GM21529 (cell line): ENCODE measurements at regions not wholly inside any gene's neighbourhood (a gene's known extent, or its start where the extent isn't known, plus 50 kb on each side); places are given as distances from the start of the nearest gene placed in this dataset.
"Not testable (repeated sequence)": the region's sequence is repeated elsewhere in the genome, so short reads cannot be mapped to it uniquely, and the experiment has no call there.

Source experiments
- ATAC-seq: cut with Tn5 transposase; IDR thresholded peaks from one replicate; pipeline ENCODE4 v1.9.1; 2021; ENCODE audit not compliant: unreplicated experiment

DNA sequence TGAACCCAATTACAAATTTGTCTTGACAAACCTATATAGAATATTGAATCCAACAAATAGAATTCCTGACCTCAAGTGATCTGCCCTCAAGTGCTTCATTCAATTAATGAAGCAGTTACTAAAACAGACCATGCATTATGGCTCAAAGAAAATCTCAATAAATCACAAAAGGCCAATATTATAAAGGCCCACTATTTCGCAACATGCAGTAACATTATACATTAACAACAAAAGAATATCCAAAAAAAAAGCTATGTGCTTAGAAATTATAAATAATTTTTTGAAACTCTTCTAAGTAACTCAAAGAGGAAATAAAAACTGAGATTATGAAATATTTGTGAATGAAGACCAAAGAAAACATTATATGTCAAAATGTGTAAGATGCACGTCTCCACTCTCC is 177.7 kb downstream of the ZNF674 start:
- ATAC-seq = no peak

DNA sequence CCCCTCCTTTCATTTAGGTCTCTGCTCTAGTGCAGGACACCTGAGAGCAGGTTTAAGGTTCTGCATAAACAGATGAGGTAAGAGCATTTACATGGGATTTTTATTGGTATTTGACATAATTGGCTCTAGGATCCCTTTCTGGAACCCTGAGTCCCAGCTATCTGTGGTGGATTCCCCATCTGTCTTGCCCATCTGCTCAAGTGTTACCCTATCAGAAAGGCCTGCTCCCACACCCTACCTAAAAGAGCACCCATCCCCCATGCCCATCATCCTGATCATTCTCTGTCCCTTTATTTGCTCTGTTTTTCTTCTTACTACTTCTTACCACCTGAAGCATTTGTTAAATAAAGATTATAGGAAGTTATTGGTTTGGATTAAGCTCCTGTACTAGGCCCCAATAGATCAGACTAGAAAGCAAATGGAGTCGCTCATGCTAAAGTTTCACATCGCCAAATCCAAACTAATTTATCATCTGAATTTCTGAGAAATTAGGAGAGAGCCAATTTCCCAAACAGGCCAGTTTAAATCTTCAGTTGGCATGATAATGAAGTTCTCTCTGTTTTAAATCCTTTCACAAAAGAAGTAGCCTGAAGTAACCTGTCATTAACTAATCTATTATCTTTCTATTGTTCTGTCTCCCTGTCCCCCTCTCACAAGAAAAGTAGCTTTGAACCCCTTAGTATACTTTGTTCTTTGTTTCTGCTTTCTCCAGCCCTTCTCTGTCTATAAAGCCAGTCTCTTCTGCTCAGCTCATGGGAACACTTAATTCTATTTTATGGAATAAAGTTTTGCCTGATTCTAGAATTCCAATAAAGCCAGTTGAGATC is 178.6 kb downstream of the ZNF674 start:
- no peak for ATAC-seq

DNA sequence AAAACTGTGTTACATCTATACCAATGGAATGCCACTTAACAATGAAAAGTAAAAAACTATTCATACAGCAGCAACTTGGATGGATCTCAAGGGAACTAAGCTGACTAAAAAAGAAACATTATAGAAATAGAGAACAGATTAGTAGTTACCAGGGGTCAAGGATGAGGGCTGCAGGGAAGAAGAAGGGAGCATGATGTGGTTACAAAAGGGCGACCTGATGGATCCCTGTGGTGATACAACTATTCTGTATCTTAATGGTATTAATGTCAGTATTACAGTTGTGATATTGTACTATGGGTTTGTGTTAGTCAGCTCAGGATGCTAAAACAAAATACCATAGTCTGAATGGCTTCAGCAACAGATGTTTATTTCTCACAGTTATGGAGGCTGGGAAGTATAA is 190.7 kb downstream of the ZNF674 start:
- no peak for ATAC-seq

- no peak for ATAC-seq
Observed at GRCh38 chrX:46341767-46342322, 203.4 kb downstream of the ZNF674 start.

- ATAC-seq = no peak
Observed at GRCh38 chrX:46340696-46341095, 204.5 kb downstream of the ZNF674 start.

- ATAC-seq = no peak
Observed at GRCh38 chrX:46333550-46333949, 211.7 kb downstream of the ZNF674 start.

DNA sequence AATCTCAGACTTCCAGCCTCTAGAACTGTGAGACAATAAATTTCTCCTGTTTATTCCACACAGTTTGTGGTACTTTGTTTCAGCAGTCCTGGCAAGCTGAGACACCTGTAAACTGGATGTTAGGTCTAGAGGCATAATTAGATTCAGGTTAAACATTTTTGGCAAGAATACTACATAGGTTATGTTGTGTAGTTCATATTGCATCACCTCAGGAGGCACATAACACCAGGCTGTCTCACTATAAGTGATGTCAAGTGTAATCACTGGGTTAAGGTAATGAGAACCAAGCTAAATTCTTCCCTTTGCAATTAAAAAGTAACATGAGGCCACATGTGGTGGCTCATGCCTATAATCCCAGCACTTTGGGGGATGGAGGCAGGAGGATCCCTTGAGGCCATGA is 214.2 kb downstream of the ZNF674 start:
- ATAC-seq = no peak

- ATAC-seq = no peak
Observed at GRCh38 chrX:46330513-46330912, 214.7 kb downstream of the ZNF674 start.

DNA sequence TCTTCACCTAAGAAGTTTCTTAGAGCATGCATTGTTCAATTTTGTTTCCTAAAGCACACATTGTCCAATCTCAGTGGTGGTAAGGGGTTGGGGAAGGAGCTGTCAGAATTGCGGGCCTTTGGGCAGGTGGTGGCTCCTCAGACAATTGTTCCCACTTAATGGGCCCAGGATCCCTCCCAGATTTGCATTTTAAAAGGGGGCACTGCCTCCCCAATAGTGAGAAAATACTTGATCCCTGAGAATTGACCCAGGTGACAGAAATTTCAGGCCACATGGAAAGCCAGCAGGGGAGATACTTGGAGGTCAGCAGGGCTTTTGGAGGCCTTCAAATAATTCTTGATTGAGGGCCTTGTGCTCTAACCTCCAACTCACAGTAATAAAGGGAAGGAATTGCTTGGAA is 217.1 kb downstream of the ZNF674 start:
- no peak for ATAC-seq

GRCh38 chrX:46327566-46328115 is 217.6 kb downstream of the ZNF674 start:
- no peak for ATAC-seq

GRCh38 chrX:46326161-46326560 is 219.1 kb downstream of the ZNF674 start:
- no peak for ATAC-seq

DNA sequence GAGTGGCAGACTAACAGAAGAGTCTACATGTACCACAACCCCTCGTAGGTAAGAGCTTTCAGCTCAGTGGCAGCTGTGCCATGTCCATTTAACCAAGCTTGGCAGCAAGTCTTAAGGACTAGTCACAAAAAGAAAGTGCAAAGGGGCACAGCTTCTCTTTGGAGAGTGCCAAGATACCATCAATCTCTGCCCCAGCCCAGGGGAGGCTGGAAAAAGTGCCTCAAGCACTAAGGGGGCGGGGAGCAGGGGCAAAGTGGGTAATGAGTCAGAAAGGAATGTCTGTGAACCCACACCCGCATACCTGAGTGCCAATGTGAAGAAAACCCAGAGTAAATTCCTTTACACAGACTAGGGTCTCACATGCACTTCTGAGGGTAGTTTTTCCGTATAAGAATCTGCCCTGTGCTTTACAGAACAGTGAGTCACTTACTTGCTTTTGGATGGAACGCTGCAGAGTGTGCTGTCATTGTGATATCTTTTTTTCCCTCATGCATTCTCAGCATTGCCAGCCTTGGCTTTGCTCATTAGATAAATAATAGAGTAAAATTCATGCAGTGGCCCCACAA is 219.8 kb downstream of the ZNF674 start:
- ATAC-seq = no peak

DNA sequence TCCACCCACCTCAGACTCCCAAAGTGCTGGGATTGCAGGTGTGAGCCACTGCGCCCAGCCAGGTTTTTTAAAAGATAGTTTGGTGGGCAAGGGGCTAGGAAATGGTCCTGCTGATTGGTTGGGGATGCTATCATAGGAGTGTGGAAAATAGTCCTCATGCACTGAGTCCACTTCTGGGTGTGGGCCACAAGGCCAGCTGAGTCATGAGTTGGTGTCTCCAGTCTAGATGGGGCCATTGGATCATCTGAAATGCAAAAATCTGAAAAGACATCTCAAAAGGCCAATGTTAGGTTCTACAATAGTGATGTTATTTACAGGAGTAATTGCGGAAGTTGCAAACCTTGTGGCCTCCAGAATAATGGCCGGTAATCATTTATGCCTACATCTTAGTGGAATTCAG is 221.1 kb downstream of the ZNF674 start:
- ATAC-seq = no peak

GRCh38 chrX:46322929-46323328 is 222.3 kb downstream of the ZNF674 start:
- not testable (repeated sequence) for ATAC-seq

- no peak for ATAC-seq
Observed at GRCh38 chrX:46321676-46322075, 223.5 kb downstream of the ZNF674 start.

GRCh38 chrX:46319750-46320149 is 225.5 kb downstream of the ZNF674 start:
- no peak for ATAC-seq

- no peak for ATAC-seq
Observed at GRCh38 chrX:46318551-46318950, 226.7 kb downstream of the ZNF674 start.

DNA sequence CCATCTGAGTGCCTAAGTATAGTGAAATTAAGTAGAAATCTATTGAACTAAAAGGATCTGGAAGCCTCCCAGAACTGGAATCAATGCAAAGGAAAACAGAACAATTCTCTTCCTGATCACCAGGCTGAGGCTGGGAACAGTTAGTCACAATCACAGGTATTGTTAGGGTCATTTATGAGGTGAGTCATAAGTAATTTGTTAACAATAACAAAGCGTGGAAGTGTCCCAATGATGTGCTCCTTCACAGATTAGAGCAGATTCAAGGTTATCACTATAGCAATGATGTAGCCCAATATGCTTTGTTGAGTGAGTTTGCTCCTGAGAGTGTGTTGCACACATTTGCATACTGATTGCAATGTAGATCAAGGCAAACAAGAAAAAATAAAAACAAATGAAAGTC is 228.1 kb downstream of the ZNF674 start:
- no peak for ATAC-seq

GRCh38 chrX:46311581-46312120 is 233.6 kb downstream of the ZNF674 start:
- ATAC-seq = no peak

DNA sequence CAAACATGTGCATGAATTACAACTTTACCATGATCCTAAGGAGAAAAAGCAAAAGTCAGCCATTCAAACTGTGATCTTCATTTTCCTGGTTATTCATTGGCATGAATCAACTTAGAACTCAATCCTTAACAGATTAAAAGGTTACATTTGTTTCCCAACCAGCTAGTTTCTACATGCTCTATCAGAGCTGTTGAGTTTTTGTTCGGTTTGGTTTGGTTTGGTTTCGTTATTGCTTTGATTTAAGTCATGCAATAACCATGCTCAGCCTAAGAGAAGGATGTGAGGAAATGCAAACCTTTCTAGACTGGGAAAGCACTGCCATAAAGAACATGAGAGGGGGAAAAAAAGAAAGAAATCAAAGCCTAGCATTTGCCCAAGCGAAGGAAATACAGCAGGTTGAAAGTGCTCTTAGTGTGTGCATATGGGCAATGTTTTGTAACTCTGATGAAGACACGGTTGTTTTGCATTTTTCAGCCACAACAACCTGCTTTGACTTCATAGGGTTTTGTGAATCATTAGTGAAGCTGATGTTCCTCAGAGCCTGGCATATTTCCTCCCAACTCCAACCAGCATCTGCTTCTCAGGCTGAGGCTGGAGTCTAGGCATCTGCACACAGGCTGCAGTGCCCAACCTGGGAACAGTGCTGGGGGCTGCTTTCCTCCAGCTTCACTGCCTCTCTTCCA is 234.3 kb downstream of the ZNF674 start:
- ATAC-seq = peak; percentile 79

DNA sequence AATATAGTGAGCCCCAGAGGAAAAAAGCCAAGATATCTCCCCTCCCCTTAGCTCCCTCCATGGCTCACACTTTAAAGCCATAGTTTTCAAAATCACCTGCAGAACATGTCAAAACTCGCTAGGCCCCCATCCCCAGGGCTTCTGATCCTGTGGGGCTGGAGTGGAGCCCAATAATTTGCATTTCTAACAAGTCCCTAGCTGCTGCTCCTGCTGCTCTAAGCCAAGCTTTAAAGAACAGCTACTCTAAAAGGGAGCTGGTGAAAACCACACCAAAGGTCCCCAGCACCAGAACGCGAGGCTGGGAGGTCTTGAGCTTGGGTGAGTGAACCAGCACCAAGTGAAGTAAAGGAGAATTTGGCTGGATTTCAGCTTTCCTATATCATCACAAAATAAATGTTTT is 237.1 kb downstream of the ZNF674 start:
- no peak for ATAC-seq
